GM18858 (cell line): ENCODE measurements at regions not wholly inside any gene's neighbourhood (a gene's known extent, or its start where the extent isn't known, plus 50 kb on each side); places are given as distances from the start of the nearest gene placed in this dataset.
"Not testable (repeated sequence)": the region's sequence is repeated elsewhere in the genome, so short reads cannot be mapped to it uniquely, and the experiment has no call there.

Experiments used
- ATAC-seq: cut with Tn5 transposase; IDR thresholded peaks from one replicate; pipeline ENCODE4 v1.9.1; 2021; ENCODE audit not compliant: unreplicated experiment

DNA sequence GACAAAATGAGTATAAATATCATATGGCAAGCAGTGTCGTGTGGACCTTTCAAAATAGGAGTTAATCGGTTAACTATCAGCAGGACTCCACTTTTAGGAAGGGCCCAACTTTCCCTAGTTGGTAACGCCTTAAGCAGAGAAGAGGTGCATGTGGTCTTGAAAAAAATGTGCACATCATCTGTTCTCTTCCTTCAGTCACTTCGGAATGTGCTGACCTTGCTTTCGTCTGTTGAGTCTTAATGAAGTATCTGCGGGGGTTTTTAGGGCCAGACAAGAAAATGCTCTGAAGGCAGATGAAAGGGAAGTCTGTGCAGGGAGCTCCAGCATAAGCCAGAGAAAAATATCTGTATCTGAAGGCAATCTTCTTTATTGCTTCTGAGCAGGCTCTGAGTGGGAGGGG is 185.2 kb downstream of the AEBP2 start:
- no peak for ATAC-seq

DNA sequence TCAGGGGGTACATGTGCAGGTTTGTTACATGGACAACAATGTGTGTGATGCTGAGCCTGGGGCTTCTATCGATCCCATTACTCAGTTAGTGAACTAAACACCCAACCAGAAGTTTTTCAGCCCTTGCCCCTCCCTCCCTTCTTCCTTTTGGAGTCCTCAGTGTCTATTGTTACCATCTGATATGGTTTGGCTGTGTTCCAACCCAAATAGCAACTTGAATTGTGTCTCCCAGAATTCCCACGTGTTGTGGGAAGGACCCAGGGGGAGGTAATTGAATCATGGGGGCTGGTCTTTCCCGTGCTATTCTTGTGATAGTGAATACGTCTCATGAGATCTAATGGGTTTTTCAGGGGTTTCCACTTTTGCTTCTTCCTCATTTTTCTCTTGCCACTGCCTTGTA is 186.3 kb downstream of the AEBP2 start:
- ATAC-seq, result not testable (repeated sequence)

DNA sequence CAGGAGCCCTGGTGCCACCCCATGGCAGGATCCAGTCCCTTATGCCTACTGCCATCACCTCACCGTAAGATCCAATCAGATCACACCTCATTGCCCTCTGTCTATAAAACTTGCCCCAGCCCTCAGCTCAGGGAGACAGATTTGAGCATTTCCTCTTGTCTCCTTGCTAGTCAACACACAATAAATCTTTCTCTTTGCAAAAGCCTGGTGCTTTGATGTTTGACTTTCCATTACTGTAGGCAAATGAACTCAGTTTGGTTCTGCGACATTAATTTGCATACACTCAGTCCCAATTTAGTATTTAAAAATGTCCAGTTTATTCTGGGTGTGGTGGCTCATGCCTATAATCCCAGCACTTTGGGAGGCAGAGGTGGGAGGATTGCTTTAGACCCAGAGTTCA is 188.4 kb downstream of the AEBP2 start:
- ATAC-seq, result no peak

DNA sequence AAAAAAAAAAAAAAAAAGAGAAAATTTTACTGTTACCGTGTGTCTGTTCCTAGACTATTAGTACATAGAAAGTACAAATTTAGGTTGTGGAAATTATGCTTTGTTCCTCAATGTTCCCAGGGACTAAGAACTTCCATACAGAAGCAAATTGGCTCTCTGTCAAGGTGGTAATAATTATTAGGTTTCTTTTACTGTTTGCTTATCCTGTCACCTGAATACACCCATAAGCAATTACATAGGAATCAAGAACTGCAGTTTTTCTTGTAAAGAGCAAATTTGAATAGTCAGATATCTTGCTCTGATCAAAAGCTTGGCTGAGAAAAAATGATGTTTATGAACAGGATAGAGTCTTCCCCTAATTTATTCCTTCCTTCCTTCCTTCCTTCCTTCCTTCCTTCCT is 191.2 kb downstream of the AEBP2 start:
- ATAC-seq, result no peak

DNA sequence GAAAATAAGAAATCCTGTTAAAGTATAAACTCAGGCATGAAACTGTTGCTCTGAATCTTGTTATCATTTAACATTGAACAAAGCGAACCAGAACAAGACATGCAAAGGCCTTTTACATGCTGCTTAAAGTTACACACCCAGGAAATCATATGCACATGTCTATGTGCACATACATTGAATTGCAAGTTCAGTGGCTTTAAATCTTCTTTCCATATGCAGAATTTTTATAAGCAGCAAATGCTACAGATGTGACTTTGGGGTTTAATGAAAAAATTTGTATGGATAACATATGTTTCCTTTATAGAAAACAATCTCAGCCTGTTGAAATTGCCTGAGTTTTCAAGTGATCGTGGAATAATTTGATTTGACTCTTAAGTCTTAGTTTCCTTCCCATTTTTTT is 193.9 kb downstream of the AEBP2 start:
- no peak for ATAC-seq

DNA sequence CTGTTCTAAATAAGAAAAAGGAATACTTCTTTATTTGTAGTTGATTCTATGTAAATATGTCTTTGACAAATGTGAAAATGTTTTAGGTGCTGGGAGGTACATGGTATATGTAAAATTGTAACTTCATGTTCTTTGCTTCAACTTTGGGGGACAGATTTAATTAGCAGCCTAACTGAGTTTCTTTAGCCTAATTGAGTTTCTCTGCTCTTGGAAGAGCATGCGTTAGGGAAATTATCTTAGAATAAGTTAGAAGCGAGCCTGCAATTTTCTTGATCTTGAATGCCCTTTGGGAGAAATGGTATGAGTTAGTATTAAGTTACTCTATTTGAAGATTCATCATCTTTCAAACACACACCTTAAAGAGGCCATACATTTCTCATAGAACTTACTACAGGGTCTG is 194.3 kb downstream of the AEBP2 start:
- no peak for ATAC-seq

DNA sequence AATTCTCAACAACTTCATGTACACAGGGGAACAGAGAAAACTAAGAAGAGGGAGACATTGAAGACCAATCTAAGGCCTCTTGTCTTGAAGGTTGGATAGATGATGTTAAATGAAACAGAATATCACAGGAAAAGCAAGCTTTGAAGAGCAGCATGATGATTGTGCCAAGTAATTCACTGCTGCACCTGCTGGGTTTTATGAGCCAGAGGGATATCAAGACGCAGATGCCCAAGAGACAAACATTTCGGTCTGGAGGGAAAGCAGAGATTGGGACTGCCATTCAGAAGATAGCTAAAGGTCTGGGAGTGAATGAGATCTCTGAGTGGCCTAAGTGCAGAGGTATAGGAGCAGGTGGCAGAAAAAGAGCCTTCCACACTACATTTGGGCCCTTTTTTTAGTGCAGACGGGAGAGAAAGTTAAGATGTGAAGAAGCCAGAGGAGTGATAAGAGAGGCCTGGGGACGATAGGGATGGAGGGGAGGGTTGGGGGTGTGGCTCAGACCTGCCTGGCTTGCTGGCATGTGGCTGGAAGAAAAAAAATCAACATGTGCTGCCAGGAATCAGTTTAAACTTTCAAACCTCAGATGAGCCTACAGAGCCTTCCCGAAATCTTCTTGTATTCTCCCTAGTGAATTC is 200.6 kb downstream of the AEBP2 start:
- ATAC-seq, result no peak

DNA sequence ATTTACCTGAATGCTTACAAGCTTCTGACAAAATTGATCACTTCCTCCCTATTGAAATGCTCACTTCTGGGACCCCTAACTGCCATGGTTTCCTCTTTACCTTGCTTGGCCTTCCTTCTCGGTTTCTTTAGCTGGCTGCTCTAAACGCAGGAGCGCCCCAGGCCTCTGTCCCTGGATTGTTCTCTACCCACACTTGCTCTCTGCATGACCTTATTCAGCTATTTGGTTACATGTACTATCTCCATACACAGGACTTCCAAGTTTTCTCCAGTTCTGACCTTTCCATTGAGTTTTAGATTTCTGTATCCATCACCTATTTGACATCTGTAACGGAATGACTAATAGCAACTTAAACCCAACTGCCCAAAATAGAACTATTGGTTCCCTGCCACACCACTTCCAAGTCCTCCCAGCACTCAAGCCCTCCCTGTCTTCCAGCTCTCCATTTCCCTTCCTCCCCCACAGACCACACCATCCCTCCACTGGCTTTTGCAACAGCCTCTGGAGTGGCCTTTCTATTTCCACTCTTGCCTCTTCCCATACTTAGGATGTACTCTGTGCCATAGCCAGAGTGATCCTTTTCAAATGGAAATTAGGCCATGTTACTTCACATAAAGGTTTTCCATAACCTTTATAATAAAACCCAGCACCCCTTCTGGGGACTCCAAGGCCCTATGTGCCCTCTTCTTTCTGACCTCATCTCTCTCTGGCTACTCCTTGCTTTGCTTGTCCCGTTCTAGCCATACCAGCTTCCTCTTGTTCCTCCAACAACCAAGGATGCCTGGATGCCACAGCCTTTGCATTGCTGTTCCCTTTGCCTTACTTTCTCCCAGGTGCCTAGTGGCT is 202.2 kb downstream of the AEBP2 start:
- ATAC-seq, result no peak

DNA sequence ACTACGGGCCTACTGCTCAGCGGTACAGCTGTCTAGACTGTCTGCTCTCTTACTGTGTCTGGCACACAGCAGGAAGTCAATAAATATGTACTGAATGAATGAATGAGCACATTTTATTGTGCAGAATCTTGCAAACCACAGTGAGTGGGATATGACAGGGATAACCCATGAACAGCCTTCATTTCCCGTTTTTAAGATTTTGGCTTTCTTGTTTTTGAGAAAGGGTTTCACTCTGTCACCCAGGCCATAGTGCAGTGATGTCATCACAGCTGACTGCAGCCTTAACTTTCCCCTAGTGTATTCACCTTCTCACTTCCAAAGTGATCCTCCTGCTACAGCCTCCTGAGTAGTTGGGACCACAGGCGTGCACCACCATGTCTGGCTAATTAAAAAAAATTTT is 203.1 kb downstream of the AEBP2 start:
- no peak for ATAC-seq

DNA sequence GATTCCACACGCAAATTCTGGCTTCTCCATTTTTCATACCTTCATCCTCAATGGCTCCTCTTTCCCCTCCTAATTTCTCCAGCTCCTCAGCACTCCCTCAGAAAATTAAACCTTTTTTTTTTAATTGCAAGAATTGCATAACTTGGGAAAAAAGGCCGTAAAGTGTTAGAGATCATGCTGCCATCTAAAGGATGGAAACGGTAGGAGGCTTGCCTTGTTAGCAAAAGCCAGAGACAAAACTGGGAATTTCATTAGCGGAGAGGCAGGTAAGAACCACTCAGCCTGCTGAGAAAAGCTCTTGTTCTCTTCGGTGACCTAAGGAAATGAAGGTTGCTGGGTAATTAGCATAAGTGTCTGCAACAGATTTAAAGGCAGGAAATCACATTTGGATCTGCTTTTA is 204.3 kb downstream of the AEBP2 start:
- no peak for ATAC-seq

DNA sequence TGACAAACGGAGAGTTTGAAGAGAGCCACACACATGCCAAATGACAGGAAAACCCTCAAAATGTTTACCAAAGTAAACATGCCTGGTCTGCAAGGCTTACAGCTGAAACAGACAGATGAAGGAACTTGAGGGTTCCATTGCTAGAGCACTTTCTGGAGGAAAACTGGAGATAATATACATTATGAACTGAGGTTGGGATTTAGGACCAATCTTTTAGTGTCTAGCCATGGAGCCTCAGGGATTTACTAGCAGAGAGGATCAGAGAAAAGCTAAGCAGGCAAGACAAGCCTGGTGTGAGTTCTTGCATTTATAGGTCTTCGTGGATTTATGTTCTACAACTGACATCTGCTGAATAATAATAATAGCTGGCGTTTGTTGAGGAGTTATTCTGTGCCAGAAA is 205.3 kb downstream of the AEBP2 start:
- ATAC-seq, result no peak

DNA sequence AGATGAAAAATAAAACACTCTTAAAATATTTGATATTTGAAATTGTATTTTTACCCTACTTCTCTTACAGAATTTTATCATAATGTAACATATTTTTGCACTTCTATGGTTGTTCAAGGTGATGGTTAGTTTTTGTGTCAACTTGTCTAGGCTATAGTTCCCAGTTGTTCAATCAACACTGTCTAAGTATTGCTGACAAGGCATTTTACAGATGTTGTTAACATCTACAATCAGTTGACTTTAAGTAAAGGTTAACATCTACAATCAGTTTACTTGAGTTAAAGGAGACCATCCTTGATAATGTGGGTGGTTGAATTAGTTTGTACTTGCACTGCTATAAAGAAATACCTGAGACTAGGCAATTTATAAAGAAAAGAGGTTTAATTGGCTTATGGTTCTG is 206.5 kb downstream of the AEBP2 start:
- ATAC-seq, result no peak

DNA sequence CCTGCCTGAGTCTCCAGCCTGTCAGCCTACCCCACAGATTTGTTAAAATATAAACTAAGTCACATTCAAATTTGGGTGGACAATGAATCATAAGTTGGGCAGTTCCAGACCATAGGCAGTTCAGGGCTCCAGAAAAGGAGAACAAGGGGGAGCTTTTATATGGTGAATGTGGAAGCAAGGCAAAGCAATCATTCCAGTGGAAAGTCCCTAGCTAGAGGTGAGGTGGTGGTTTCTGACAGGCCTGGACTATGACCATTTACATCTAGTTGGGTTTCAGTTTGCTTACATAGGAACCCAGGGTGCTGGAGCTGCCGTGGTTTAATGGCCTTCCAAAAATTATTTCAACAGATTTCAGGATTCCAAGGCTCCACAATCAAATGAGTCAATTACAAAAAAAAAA is 207.3 kb downstream of the AEBP2 start:
- ATAC-seq, result no peak

DNA sequence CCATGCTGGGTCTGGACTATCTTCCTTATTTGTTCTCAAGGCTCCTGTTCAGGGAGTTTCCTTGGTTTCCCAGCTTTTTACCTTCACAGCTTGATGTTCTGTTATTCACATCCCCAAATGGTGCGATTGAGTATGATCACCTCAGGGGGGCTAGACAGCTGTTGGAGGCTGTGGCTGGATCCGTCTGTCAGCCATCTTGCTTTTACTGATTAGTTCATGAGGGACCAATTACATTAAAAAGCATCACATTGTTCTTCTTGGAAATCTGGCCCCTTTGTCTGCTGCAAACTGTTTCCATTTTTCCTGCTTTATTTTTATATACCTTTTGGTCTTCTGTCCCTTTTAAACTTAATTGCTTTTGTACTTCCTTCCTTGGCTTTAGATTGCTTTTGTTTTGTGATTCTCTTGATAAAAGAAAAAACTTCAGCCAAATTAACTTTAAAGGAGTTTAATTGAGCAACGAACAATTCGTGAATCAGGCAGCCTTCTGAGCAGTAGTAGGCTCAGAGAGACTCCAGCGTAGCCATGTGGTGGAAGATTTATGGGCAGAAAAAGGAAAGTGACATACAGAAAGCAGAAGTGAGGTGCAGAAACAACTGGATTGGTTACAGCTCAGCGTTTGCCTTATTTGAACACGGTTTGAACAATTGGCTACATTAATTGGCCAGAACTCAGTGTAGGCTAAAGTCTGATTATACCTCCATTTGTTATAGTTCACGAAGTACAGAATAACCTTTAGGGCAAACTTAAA is 208.7 kb downstream of the AEBP2 start:
- ATAC-seq, result no peak

DNA sequence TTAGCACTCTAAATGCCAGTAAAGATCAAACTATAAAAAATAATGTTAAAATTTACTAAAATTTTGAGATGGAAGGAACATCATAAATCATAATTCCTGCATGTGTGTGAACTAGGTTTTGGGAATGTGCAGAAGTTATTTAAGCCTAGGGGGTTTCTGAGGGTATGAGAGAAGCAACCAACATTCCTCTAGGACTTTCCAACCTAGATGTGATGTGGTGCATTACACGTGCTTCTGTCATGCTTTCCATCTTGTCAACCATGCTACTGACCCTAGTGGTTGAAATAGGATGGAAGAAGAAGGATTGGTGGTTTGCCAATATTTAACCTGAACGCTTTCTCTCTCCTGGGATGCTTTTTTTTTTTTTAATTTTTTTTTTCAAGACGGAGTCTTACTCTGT is 209.3 kb downstream of the AEBP2 start:
- no peak for ATAC-seq

DNA sequence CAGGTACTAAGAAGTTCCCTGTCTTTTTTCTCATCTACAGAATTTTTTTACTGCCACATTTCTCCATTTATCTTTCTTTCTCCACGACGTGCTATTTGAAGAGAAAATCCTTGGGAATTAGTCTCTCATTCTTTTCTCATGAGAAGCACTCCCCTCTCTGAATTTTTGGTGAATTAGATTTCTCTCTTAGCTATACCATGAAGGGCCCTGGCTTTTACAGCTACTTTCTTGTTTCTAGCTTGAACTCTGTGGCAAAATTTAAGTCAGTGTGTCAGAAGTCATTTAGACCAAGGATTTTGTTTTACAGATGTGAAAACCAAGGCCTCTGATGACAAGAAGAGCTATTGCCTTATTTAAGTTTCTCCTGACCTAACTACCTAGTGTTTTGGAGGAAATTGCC is 213.1 kb downstream of the AEBP2 start:
- ATAC-seq, result no peak

DNA sequence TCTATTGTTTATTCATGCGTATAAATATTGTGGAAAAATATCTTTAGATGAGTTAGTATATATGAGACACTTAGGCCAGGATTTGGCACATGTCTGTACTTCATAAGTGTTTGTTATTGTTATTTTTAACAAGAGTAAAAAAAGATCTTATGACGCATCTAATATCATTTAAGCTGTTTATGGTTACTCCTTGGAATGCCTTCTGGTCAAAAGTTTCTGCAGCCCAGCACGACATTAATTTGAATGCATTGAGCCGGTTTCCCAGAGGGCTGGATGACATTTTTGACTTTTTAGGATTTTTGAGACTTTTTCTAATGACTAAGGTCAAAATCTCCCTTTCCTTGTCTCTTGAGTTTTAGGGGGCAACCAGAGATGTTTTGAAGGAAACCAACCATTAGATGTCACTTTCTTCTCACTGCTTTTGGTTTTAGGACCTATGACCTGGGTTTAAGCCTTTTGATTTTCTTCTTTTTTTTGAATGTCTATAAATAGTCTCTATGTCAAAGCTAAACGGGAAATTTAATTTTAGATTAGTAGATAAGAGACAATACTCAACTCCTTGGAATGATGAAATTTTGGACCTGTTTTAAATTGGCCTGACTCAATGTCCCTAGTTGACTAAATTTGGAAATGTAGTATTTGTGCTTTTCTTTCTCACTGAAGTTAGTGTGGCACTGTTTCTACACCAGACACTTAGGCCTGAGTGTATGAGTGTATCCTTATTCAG is 215.5 kb downstream of the AEBP2 start:
- no peak for ATAC-seq

DNA sequence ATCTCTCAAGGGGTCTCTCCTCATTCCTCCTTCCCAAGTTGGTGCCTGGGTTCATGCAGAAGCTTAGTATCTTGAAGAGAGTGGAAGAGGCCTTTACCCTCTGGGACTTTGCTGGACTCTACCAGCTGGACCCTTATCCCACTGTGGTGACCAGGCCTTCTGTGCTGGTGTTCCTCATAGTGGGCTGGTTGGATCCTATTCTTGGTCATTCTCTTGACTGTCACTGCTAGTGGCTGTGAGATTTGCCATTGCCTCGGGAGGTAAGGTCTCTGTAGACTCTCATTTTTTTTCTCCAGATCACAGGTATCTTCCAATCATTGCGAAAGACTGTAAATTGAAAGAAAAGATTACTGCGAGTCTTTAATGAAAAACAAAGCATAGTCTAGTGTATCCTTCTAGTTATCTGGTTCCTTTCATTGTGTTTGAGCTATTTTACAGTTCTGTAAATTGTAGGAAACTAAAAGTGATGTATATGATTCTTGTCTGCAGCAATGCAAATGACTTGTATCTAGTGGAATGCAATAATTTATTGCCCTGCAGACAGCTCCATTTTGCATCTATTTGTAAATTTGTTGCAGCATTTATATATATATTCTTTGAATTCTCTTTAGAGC is 217.9 kb downstream of the AEBP2 start:
- ATAC-seq, result no peak

DNA sequence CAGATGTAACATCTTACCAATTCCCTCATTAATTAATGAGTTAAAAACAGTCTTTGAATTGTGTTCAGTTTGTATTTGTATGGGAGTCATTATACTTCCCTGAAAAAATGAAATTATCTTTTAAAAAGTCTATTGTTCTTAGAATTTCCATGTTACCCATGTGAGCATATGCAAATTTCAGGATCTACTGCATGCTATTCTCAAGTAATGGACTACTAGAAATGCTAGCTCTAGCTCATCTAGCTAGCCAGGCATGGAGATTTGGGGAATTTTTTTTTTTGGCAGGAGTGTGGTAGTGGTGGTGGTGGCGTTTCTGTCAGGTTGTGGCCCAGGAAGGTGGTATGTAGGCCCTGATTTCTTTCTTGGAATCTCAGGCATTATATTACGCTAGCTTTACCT is 218.4 kb downstream of the AEBP2 start:
- ATAC-seq, result no peak

DNA sequence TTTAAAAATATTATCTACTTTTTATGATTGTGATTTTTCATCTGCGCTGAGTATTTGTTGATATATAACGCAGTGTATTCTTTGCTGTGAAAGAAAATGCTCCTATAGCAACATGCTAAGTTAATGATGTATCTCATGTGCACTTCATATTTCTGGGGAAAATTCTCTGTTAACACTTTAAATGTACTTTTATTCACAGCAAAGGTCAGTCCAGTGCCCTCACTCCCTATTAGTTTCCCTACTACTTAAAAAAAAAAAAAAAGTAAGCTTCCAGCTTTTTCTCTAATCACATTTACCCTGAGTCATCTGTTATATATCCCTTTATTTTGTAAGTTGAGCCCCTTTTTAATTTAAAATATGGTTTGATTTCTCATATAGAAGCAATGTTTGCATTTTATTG is 219.8 kb downstream of the AEBP2 start:
- ATAC-seq, result no peak

DNA sequence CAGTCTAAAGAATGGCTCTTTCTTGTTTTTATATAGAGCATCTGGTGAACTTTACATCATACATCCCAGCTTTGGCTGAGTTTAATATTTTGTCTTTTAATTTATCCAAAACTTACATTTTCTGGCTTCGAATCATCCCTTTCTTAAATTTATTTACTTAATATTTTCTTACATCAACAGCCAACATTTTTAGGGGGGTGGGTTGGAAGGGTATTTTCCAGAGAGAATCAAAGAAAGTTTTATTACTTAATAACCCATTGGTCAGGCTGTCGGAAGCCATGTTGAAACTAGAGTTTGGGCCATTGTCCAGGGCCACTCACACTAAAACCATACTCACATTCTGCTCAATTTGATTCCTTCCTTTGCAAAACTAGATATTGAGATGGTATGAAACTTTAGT is 220.2 kb downstream of the AEBP2 start:
- no peak for ATAC-seq
